ENCODE measurements at regions not wholly inside any gene's neighbourhood (a gene's known extent, or its start where the extent isn't known, plus 50 kb on each side); places are given as distances from the start of the nearest gene placed in this dataset.

DNA sequence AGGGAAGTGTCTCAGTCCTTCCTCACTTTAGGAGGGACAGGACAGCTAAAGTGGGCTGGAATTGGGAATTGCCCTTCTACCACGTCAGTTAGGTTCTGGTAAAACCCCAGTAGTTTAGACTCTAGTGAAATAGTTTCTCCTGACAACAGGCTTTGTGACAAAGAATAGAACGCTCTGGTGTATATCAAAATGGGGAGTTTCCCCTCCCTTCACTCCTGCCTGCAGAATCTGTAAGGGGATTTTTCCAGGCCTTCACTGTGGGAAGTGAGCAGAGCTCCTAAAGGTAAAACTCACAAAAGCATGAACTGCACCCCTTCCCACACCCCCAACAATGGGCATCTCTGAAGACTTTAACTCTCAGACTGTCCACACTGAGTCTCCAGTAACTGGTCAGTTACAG, 460.9 kb upstream of the LRRC4C start:
- TF ChIP-seq POLR2AphosphoS5 (IDR thresholded peaks at IDR 0.05) (no peak), CTCF (IDR thresholded peaks at IDR 0.05) (no peak), POLR2A (IDR thresholded peaks at IDR 0.05; ENCODE audit: low read depth) (no peak), EP300 (IDR thresholded peaks at IDR 0.05) (no peak)
- H3K27ac ChIP-seq (replicated peaks in 1 of 4), result no peak overlapping the region
- intact Hi-C loops (cut with DNase I), result no loop called here
- no peaks in the 10 kb centered on the region for H3K36me3 ChIP-seq
- no peak overlapping the region for H3K4me3 ChIP-seq
- H3K9me3 ChIP-seq, result peaks cover 0 to 9% (median 3%) of the 10 kb centered on the region in 4 donors
- DNase-seq (ENCODE audit: extremely low spot score), result no peak
- 56% methylated on average over 2 of the region's 2 CpGs for WGBS
- no peaks in the 10 kb centered on the region for H3K4me1 ChIP-seq
- H3K27me3 ChIP-seq, result no peaks in the 10 kb centered on the region

- no peaks in the 10 kb centered on the region for H3K4me1 ChIP-seq
- no peak for DNase-seq (ENCODE audit: extremely low spot score)
- H3K27me3 ChIP-seq, result no peaks in the 10 kb centered on the region
- no peaks in the 10 kb centered on the region for H3K36me3 ChIP-seq
- TF ChIP-seq CTCF (IDR thresholded peaks at IDR 0.05) (no peak), POLR2AphosphoS5 (IDR thresholded peaks at IDR 0.05) (no peak), EP300 (IDR thresholded peaks at IDR 0.05) (no peak), POLR2A (IDR thresholded peaks at IDR 0.05; ENCODE audit: low read depth) (no peak)
- no peak overlapping the region for H3K27ac ChIP-seq (replicated peaks in 1 of 4)
- H3K9me3 ChIP-seq, result peaks cover 0 to 7% (median 3%) of the 10 kb centered on the region in 4 donors
- no peak overlapping the region for H3K4me3 ChIP-seq
- 58% methylated on average over 2 of the region's 2 CpGs for WGBS
- intact Hi-C loops (cut with DNase I), result no loop called here
These were observed 462.4 kb upstream of the LRRC4C start for GRCh38 chr11:41921746-41922390.

DNA sequence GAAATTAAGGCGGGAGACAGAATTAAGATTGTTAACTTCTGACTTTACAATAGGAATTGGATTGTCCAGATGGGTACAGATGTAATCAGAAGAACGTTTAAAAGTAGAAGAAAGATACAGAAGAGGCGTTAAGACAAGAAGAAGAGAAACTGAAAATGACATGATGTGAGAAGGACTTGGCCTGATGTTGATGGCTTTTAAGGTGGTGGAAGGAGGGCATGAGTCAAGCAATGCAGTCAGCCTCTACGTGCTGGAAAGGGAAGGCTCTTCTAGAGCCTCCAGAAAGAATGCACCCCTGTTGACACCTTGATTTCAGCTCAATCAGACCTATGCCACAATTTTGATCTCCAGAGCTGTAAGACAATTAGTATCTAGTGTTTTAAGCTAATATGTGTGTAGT, 466.9 kb upstream of the LRRC4C start:
- 78% methylated on average over 4 of the region's 4 CpGs for WGBS
- TF ChIP-seq EP300 (IDR thresholded peaks at IDR 0.05) (no peak), POLR2AphosphoS5 (IDR thresholded peaks at IDR 0.05) (no peak), POLR2A (IDR thresholded peaks at IDR 0.05; ENCODE audit: low read depth) (no peak), CTCF (IDR thresholded peaks at IDR 0.05) (no peak)
- H3K9me3 ChIP-seq, result no peaks in the 10 kb centered on the region
- no peak overlapping the region for H3K27ac ChIP-seq (replicated peaks in 1 of 4)
- no peaks in the 10 kb centered on the region for H3K36me3 ChIP-seq
- no peaks in the 10 kb centered on the region for H3K4me1 ChIP-seq
- H3K27me3 ChIP-seq, result no peaks in the 10 kb centered on the region
- H3K4me3 ChIP-seq, result no peak overlapping the region
- intact Hi-C loops (cut with DNase I), result no loop called here
- DNase-seq (ENCODE audit: extremely low spot score), result no peak

DNA sequence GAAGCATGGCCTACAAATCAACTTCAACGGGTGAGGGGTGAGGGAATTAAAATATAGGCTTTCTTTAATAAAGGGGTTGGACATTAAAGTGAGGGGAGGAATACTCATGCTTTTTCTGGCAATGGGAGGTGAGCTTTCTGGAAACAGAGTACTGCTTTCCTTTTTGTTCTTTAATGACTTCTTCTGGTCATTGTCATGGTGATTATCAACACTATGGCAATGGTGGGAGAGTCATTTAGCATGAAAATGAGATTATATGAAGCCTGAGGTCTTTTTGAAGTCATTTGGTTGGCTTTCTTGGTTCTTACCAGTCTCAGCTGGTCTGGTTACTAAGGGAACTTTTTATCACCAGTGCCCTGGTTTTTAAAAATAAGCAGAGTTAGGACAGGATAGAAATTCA, 475.8 kb upstream of the LRRC4C start:
- 47% methylated on average over 1 of the region's 1 CpG for WGBS
- H3K27ac ChIP-seq (replicated peaks in 1 of 4), result no peak overlapping the region
- H3K36me3 ChIP-seq, result no peaks in the 10 kb centered on the region
- no peak for TF ChIP-seq EP300 (IDR thresholded peaks at IDR 0.05)
- no peak for TF ChIP-seq POLR2AphosphoS5 (IDR thresholded peaks at IDR 0.05)
- no peak for TF ChIP-seq CTCF (IDR thresholded peaks at IDR 0.05)
- no peak for TF ChIP-seq POLR2A (IDR thresholded peaks at IDR 0.05; ENCODE audit: low read depth)
- H3K4me3 ChIP-seq, result no peak overlapping the region
- intact Hi-C loops (cut with DNase I), result no loop called here
- H3K9me3 ChIP-seq, result no peaks in the 10 kb centered on the region
- H3K27me3 ChIP-seq, result no peaks in the 10 kb centered on the region
- H3K4me1 ChIP-seq, result no peaks in the 10 kb centered on the region
- DNase-seq (ENCODE audit: extremely low spot score), result no peak

GRCh38 chr11:41935795-41936194, 476.3 kb upstream of the LRRC4C start:
- intact Hi-C loops (cut with DNase I), result no loop called here
- H3K9me3 ChIP-seq, result no peaks in the 10 kb centered on the region
- TF ChIP-seq POLR2A (IDR thresholded peaks at IDR 0.05; ENCODE audit: low read depth) (no peak), POLR2AphosphoS5 (IDR thresholded peaks at IDR 0.05) (no peak), EP300 (IDR thresholded peaks at IDR 0.05) (no peak), CTCF (IDR thresholded peaks at IDR 0.05) (no peak)
- no peaks in the 10 kb centered on the region for H3K36me3 ChIP-seq
- H3K27ac ChIP-seq (replicated peaks in 1 of 4), result no peak overlapping the region
- 84% methylated on average over 1 of the region's 1 CpG for WGBS
- DNase-seq (ENCODE audit: extremely low spot score), result no peak
- H3K4me1 ChIP-seq, result no peaks in the 10 kb centered on the region
- no peak overlapping the region for H3K4me3 ChIP-seq
- no peaks in the 10 kb centered on the region for H3K27me3 ChIP-seq

All from esophagus muscularis mucosa (tissue), 4 donors.